AML-193 (cell line): ENCODE measurements at regions not wholly inside any gene's neighbourhood (a gene's known extent, or its start where the extent isn't known, plus 50 kb on each side); places are given as distances from the start of the nearest gene placed in this dataset.

Source experiments
- DNase-seq, 2 experiments: peaks; one replicate each; lab custom pipeline; 2025; lab: John Stamatoyannopoulos, UW

DNA sequence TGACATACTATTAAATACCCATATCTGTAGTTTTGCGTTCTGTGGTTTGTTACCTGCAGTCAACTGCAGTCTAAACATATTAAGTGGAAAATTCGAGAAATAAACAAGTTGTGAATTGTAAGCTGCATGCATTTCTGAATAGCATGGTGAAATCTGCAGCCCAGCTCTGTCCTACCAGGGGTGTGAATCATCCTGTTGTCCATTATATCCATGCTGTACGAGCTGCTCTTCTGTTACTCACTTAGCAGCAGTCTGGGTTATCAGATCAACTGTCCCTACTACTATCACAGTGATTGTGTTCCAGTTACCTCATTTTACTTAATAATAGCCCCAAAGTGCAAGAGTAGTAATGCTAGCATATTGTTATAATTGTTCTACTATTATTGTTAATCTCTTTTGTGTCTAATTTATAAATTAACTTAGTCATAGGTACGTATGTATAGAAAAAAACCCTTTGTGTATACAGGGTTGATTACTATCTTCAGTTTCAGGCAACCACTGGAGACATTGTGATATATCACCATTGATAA is 173.7 kb upstream of the FAT4 start:
- no peak for DNase-seq

DNA sequence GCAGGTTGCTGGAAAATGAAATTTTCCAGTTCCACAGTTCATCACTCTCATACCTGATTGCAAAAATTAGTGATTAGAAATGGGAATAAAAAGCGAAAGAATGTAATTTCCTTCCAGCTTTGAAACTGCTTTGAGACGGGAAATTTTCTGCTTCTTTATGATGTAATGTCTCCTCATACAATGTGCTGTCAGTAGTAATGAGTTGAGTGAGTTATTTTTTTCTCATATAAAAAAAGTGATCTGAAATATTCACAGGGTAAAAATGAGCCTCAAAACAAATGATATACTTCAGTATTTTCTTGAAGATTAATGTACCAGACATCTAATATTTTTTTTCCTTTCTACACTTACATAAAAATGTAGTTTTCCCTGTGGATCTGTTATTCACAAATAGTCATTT is 179.1 kb upstream of the FAT4 start:
- no peak for DNase-seq

DNA sequence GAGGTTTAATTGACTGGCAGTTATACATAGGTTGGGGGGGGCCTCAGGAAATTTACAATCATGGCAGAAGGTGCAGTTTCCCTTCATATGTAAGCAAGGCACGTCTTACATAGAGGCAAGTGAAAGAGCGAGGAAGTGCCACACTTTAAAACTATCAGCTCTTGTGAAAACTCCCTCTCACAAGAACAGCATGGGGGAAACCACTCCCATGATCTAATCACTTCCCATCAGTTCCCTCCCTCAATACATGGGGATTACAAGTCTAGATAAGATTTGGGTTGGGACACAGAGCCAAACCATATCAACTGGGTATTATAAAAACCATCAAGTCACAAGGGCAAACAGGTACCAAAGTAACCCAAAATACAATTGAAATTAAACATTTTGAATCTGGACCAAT is 182.0 kb upstream of the FAT4 start:
- no peak for DNase-seq

DNA sequence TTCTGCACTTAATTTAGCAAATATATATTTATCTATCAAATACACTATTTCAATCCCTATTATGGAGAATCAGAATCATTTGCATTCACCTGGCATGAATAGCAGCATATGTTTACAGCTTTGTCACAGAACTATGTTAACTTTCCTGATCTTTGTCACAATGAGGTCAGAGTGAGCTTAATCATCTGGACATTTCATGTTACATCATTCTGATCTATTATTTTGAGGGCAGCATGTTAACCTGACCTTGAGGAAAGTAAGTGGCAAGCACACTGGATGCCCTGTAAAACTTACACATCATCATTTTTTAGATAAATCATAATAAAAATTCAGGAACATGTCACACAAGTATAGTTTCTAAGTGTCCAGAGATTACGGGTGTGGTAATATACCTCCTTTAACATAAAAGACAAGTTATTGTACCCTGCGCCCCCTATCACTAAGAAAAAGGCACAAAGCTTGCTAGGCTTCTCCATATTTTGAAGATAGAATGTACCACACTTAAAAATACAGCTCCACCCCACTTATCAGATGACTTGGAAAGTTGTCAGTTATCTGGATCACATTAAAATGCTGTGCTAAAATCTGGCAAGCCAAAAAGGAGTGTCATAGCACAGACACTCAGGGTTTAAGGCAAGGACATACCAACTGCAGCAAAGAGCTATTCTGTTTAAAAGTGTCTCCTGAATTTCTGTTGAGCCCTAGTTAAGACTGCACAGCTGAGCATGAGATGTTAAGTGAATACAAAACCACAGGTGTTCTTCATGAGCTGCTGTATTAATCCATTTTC is 182.7 kb upstream of the FAT4 start:
- DNase-seq: no peak

DNA sequence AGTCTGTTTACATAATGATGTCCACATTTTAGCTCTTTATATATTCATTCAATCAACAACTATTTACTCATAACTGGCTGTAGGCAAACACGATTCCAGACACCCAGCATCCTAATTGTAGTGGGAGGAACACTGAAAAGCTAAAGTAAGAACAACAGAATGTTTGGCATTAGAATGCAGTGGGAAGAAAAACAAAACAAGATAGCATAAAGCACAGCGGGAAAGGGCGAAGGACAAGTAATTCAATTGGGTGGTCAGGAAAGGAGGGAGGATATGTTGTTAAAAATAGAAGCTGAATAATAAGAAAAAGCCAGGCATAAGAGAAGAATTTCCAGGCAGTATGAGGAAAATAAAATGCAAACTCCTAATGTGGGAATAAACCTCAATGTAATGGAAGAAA is 189.5 kb upstream of the FAT4 start:
- no peak for DNase-seq

DNA sequence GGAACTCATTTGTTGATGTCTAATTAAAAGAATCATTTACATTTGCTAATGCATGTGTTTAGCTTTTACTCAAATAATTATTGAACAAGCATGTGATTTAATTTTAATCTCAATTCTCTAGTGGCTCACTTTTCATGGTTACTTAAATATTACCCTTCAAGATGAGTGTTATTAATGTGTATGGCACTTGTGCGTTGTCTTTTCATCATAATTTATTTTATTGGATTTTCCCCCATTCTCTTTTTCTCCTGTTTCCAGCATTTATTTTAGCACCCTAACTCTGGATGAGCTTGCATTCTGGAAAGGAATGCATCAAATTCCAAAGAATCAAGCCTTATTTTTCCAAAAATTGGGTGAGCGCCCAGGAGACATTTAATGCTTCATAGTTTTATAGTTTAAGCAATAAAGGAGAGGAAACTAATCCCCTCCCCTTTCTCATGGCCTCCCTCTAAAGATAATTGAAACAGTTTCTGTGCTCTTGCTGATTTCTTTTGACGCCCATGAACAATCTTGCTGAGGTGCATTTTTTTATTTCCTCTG is 191.1 kb upstream of the FAT4 start:
- no peak for DNase-seq

DNA sequence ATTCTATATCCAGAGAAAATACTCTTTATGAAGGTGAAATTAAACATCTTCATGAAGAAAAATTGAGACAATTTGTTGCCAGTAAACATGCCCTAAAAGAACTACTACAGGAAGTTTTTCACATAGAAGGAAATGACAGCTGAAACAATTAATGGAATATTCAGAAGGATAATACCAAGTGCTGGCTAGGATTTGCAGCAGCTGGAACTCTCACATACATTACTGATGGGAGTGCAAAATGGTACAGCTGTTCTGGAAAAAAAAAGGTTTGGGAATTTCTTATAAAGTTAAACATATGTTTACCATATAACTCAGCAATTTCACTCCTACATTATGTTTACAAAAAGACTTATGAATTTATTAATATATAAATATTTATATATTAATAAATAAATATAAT is 193.2 kb upstream of the FAT4 start:
- DNase-seq: no peak

DNA sequence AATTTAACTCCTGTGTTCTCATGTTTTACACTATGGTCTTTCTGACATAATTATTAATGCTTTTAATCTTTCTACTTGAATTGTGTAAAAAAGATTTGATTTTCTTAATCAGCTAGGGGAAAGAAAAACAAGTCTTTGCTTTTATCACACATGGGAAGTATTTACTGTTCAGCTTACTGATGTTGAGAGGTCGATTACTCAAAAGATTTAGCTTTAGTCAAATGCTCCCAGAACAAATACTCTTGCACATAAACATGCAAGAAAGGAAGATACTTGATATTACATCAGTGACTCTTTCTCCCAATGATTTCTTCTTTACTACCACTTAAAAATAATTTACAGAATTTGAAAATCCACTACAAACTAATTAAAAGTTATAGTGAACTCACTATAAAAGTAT is 198.3 kb upstream of the FAT4 start:
- no peak for DNase-seq

DNA sequence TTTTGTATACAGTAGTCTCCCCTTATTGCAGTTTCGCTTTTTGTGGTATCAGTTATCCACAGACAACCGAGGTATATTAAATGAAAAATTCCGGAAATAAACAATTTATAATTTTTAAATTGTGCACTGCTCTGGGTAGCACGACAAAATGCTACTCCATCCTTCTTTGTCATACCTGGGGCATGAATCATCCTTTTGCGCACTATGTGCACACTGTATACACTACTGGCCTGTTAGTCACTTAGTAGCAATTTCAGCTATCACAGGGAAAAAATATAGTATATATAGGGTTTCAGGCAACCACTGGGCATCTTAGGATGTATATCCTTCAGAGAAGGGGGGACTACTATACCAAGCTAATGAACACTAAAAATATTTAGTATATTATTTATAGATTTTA is 198.8 kb upstream of the FAT4 start:
- DNase-seq: no peak

DNA sequence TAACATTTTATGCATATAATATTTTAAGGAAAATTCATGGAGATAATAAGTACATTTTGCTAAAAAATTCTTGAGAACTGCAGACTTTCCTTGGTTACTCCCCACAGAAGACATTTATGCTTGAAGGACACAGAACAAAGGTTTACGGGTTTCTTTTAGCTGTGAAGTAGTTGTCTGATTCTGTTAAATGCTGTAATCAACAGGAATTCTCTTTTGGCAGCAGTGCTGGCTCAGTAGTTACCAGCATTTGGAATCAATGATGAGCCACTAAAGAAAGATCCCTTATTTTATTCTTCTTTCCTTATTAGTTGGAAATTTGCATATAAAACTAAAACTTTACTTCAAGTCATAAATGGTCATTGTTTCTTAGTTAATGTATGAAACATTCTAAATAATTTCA is 199.3 kb upstream of the FAT4 start:
- no peak for DNase-seq

DNA sequence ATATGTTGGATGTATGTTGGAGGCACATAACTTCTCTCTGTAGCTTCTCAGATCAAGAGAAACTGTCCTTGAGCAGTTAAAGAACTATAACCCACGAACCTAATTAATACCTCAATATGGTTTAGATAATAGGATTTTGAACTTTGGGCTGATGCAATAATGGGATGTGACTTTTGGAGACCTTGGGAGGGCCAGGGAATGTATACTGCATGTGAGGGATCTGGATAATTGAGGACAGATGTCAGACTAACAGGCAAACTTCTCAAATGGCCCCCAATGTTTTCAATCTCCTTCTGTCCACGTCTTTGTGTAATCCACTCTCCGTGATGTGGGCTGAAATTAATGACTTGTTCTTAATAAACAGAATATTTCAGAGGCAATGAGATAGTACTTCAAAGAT is 202.2 kb upstream of the FAT4 start:
- no peak for DNase-seq

DNA sequence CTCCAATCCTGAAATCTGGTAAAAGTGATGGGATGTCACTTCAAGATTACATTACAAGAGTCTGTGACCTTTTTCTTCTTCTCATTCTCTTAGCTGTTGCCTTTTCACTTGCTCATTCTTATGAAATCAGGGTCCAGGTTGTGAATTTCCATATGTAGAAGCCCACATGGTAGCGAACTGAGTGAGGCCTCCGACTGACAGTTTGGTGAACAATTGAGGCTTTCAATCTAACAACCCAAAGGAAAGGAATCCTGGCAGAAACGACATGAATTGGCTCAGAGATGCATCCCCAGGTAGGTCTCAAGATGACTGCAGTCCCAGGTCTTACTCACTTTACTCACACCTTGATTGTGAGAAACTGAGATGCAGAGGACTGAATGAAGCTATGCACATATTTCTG is 203.4 kb upstream of the FAT4 start:
- no peak for DNase-seq

DNA sequence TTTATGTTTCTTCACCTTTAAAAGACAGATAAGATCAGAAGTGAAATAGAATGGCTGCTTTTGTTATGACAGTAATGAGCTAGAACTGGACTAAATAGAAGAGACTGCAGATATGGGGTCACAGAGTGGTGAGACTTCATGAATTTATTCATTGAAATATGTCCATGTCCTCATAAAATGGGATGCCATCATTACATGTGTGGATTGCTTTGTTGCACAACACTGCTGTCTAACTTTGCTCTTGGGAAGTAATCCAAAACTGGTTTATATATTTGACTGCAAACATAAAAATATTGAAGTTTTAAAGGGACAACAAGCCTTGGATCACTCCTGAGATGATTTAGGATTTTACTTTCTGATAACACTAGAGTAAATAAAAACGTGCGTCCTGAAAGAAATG is 209.2 kb upstream of the FAT4 start:
- DNase-seq: no peak

DNA sequence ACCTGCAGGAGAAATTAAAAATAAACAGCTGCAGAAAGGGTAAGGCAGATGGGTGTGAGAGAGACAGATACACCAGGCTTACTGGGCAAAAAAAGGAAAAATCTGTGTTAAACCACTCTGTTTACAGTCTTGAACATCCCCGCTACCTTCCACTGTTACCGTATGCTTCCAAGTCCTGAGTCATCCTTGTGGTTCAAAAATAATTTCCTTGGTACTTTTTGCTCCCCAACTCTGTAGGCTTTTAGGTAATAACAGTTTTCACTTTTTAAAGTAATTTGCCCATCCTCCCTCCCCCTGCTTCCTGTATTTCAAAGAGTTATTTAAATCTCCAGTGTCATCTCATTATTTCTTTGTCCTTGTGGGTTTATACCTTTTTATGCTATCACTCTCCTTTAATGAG is 210.1 kb upstream of the FAT4 start:
- no peak for DNase-seq

DNA sequence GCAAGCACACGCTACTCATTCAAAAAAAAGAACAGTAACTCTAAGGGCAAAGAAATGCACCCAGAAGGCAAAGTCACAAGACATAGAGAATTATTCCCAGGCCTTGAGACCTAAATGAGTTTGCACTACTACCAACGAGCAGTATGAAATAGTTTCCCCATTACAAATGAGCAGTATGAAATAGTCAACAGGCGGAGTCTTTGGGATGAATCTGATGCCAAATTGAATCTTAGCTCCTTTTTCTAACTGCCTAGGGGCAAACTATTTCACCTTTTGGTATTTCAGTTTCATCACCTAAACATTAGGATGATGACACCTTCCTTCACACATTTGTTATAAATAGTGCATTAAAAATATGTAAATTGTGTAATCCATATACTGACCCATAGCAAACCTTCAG is 213.0 kb upstream of the FAT4 start:
- no peak for DNase-seq

DNA sequence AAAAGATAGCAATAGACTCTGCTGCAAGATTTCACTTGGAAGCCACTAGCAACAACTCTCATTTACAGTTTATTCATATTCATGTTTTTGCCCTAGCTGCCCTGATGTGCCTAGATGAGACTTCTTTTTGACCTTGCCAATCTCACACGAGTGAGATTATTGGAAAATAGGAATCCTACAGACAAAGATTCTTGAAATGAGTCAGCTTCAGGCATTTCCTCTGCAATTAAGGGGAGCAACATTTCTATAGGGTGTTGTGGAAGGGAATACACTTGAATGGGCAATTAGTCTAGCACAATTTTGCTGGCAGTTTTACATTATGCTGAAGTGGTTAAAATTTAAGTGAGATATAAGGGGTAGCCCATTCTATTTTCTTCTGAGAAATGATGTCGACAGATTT is 217.0 kb upstream of the FAT4 start:
- DNase-seq: no peak

DNA sequence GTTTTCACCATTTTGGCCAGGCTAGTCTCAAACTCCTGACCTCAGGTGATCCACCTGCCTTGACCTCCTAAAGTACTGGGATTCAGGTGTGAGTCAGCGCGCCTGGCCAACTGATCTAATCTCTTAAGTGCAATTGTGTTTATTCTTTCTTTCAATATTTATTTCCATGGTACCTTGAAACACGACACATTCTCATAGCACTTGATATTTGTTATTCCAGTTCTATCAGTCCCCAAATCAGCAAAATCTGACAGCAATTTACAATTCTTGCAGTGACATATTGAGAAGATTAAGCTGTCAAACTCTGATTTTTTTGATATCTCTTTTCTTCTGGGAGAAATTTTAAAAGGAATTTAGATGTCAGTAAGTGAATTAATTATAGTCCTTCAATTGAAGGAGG is 218.1 kb upstream of the FAT4 start:
- no peak for DNase-seq

DNA sequence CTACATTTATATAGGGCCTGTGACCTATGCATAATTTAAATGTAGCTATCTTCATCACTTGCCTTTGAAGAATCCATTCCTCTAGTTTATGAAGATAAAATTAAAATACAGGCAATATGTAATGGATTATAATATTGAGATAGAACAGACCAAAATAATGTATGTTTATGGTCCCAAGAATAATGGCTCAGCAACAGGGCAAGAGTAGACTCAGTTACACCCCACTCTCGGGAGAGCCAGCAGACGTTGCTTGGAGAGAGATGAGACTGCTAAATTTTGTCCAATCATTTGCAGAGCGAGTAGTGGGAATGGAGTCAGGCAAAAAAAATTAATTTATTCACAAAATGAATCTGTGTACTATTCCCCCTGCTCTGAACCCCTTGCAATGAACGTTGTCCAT is 223.2 kb upstream of the FAT4 start:
- no peak for DNase-seq

DNA sequence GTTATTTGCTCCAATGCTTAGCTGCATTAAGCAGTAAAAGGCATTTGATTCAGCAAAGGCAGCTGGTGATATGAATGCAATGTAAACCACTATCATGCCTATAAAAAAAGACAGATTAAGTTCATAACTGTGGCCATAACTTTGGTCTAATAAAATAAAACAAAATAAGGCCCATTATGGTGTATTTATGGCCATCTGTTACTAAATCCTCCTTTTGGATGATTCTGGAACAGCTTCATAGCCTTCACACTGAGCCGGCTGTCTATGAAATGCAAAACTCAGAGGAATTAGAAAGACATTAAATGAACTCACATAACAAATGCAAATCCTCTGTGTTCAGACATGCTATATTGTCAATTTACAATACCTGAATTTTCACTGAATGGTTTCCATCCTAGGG is 223.7 kb upstream of the FAT4 start:
- no peak for DNase-seq

DNA sequence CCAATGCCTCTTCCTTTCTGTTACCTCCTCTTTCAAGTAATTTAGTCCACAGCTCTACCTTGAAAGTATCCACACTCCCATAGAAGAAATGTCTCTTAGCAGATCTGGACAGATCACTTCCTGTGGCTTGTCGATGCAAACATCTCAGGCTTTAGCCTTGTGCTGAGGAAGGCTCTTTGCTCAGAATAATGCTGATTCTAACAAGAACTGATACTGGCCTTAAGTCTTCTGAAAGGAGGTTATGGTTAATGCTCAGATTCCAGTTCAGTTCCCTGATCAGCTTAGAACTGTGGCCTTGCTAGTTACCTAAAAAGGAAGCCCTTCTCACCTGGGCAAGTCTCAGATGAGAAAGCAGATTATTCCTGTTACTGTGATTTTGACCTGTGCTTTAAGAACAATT is 230.1 kb upstream of the FAT4 start:
- DNase-seq: no peak

DNA sequence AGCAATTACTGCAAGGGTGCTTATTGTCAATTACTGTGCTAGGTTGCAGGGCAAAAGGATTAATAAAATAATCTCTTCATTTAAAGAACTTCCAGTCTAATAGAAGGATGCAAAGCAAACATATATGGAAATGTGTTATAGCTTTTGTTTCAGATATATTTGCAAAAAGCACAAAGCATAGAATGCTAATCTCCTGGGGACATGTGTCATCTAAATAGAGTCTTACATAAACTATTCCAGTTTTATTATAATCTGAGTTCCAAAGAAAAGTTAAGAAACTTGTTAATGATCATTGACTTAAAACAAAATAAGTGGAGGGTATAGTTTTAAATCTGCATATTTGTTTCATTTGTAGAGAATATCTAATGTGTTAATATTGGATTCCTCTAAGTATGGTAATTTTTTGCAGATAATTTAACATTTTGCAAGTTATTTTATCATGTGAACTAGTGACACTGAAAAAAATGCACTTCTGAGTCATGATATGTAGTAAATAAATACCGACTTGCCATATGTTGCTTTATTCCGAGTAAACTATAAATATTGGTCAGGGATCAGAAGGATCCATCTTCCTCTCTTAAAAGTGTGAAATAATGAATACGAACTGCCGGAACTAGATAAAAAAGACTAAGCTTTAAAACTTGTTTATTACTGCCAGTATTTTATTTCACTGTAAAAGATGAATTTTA is 231.9 kb upstream of the FAT4 start:
- DNase-seq: no peak

DNA sequence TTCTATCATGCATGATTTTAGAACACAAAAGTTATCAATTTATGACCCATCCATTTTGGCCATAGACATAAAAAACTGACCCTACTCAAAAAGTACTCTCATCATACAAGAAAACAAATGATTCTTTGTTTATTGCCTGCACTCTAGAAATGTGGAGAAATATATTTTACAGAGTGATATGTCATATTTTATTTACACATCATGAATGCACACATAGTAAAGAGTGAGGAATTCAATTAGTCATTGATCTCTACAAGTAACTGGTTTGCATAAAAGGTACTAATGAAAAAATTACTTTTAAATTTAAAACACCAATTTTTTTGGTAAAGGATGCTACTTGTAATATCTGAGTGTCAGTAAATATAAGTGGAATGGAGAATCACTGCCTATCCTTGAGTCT is 242.5 kb upstream of the FAT4 start:
- no peak for DNase-seq

DNA sequence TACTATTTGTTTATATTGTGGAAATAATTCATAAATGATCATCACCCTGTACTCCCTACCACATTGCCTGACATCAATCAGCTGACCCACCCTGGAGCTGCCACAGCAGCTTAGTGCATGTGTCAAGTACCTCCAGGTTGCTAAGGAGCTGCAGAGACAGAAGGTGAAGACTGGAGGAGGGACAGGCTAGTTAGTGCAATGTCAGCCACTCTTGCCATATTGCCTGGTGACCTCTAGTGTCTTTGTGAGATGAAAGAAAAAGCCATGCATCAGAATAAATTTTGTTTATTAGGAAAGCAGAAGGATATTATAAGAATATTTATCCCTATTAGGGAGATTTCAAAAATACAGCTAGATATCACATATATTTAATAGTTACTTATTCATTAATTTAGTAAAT is 243.9 kb upstream of the FAT4 start:
- no peak for DNase-seq
